BE2C (cell line): ENCODE measurements at regions not wholly inside any gene's neighbourhood (a gene's known extent, or its start where the extent isn't known, plus 50 kb on each side); places are given as distances from the start of the nearest gene placed in this dataset.

Source experiments
- DNase-seq: peaks from one replicate; pipeline ENCODE4 v3.0.0-alpha.2; 2020
- H3K27me3 ChIP-seq: fragments of 250-450 bp; sonication (Bioruptor Pico); 2 replicates; pipeline ENCODE4 v1.5.1; 2020; ENCODE audit warnings: mild to moderate bottlenecking
- H3K36me3 ChIP-seq: fragments of 250-450 bp; sonication (Bioruptor Pico); 2 replicates; pipeline ENCODE4 v1.5.1; 2020; ENCODE audit warnings: mild to moderate bottlenecking
- H3K4me1 ChIP-seq: fragments of 250-450 bp; sonication (Bioruptor Pico); 2 replicates; pipeline ENCODE4 v1.5.1; 2020
- H3K4me3 ChIP-seq: 2 replicates; pipeline ENCODE4 v1.5.1; 2011; ENCODE audit warnings: low read depth, low read length
- H3K9me3 ChIP-seq: fragments of 250-450 bp; sonication (Bioruptor Pico); 2 replicates; pipeline ENCODE4 v1.5.1; 2020
- TF ChIP-seq, protein P1 (sequence below): IDR thresholded peaks from 2 replicates; pipeline ENCODE4 v1.5.1; 2012; ENCODE audit warnings: mild to moderate bottlenecking, low read depth, low read length

DNA sequence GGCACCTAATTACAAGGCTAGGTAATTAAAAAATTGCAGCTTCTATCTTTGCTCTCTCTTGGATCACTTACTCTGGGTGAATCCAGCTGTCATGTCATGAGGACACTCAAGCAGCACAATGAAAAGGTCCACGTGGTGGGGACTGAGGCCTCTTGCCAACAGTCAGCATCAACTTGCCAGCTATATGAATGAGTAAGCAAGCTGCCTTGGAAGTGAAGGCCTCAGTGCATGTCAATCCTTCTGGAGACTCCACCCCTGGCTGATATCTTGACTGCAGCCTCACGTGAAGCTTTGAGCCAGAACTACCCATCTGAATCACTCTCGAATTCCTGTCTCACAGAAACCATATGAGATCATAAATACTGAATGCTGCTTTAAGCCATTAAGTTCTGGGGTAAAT, 140.5 kb downstream of the SNX18 start:
- Histone ChIP-seq H3K4me3 (no peak overlapping the region), H3K9me3 (no peaks in the 10 kb centered on the region), H3K4me1 (peaks cover 6% of the 10 kb centered on the region), H3K27me3 (no peaks in the 10 kb centered on the region), H3K36me3 (no peaks in the 10 kb centered on the region)
- TF ChIP-seq, protein P1, sequence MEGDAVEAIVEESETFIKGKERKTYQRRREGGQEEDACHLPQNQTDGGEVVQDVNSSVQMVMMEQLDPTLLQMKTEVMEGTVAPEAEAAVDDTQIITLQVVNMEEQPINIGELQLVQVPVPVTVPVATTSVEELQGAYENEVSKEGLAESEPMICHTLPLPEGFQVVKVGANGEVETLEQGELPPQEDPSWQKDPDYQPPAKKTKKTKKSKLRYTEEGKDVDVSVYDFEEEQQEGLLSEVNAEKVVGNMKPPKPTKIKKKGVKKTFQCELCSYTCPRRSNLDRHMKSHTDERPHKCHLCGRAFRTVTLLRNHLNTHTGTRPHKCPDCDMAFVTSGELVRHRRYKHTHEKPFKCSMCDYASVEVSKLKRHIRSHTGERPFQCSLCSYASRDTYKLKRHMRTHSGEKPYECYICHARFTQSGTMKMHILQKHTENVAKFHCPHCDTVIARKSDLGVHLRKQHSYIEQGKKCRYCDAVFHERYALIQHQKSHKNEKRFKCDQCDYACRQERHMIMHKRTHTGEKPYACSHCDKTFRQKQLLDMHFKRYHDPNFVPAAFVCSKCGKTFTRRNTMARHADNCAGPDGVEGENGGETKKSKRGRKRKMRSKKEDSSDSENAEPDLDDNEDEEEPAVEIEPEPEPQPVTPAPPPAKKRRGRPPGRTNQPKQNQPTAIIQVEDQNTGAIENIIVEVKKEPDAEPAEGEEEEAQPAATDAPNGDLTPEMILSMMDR = no peak
- DNase-seq = peak; percentile 28

DNA sequence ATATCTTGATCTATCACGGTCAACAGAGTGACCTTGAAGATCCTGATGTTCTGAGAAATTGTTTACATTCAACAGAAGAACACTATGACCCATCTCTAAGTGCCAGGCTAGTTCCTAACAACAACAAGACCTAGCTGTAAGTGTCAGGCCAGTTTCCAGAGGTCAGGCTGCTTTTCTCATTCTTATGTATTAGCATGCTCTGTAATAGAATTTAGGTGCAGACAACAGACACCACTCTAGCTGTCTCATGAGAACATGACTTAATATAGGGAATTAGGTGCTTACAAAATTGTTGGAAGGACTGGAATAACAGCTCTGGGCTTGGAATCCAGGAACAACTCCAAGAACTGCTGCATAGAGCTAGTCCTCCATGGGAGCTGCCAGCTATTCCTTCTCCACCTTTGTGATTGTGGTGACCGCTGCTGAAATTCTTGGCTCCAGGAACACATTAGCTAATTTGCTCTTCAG, 138.7 kb downstream of the SNX18 start:
- Histone ChIP-seq H3K27me3 (no peaks in the 10 kb centered on the region), H3K4me3 (no peak overlapping the region), H3K36me3 (no peaks in the 10 kb centered on the region), H3K9me3 (no peaks in the 10 kb centered on the region), H3K4me1 (peaks cover 15% of the 10 kb centered on the region)
- TF ChIP-seq, protein P1 = no peak
- DNase-seq = no peak

DNA sequence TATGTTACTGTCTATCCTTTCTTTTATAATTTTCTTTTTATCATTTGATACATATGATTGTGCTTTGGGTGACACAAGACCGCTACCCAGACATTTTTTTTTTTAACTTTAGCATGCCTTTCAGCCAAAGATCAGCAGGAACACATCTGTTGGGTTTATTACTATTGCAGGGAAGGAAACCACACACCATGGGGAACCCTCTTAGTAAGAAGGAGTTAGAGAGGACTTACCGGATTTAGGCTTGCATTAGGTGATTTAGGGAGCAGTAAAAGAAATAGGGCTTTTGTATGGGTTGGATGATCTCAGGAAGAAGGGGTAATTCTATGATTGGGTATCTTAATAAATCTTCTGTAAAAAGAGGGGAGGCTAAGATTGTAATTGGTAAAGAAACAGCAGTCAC, 138.2 kb downstream of the SNX18 start:
- H3K27me3 ChIP-seq = no peaks in the 10 kb centered on the region
- no peaks in the 10 kb centered on the region for H3K36me3 ChIP-seq
- H3K4me1 ChIP-seq = peaks cover 19% of the 10 kb centered on the region
- no peak overlapping the region for H3K4me3 ChIP-seq
- no peaks in the 10 kb centered on the region for H3K9me3 ChIP-seq
- TF ChIP-seq, protein P1 = no peak
- DNase-seq = no peak

DNA sequence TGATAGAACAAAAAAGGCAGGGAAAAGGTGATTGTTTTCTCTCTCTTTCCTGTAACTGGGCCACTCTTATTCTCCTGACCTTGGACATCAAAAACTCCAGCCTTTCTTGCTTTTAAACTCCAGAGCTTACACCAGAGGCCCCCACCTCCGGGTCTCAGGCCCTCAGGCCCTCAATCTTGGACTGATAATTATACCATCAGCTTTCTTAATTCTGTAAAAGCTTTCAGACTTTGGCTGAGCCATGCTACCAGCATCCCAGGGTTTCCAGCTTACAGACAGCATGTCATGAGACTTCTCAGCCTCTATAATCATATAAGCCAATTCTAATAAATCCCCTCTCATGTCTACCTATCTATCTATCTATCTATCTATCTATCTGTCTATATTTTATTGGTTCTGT, 137.7 kb downstream of the SNX18 start:
- no peak for DNase-seq
- TF ChIP-seq, protein P1 = no peak
- Histone ChIP-seq H3K4me3 (no peak overlapping the region), H3K9me3 (no peaks in the 10 kb centered on the region), H3K36me3 (no peaks in the 10 kb centered on the region), H3K4me1 (peaks cover 19% of the 10 kb centered on the region), H3K27me3 (no peaks in the 10 kb centered on the region)

DNA sequence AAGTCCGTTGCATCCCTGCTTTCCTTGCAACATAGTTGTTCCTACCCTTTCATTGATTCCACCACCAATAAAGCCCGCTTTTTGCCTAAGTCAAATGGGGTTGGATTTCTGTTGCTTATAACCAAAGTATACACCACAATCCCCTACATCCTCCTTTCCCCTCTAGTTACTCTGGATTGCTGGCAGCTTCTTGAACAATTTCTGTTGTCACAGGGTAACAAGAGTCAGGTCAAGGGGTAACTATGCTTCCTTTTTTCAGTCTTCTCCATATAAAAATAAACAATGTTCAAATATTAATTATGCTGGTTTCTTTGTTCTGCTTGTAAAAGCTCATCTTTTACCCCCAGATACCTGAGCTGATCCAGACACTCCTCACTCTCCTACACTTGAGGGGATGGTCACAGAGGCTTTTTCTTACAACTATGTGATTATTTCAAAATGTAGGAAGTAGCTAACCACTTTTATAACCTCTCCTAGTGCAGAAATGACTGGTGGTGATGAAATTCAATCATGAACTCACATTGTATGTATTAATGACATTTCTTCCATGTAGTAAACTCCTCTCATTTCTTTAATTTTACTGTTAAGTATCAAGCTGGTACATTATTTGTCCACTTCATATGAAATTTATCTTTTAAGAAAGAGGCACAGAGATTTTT, 136.5 kb downstream of the SNX18 start:
- H3K27me3 ChIP-seq = no peaks in the 10 kb centered on the region
- DNase-seq = no peak
- H3K36me3 ChIP-seq = no peaks in the 10 kb centered on the region
- H3K9me3 ChIP-seq = no peaks in the 10 kb centered on the region
- H3K4me1 ChIP-seq = peaks cover 19% of the 10 kb centered on the region
- H3K4me3 ChIP-seq = no peak overlapping the region
- TF ChIP-seq, protein P1 = no peak

DNA sequence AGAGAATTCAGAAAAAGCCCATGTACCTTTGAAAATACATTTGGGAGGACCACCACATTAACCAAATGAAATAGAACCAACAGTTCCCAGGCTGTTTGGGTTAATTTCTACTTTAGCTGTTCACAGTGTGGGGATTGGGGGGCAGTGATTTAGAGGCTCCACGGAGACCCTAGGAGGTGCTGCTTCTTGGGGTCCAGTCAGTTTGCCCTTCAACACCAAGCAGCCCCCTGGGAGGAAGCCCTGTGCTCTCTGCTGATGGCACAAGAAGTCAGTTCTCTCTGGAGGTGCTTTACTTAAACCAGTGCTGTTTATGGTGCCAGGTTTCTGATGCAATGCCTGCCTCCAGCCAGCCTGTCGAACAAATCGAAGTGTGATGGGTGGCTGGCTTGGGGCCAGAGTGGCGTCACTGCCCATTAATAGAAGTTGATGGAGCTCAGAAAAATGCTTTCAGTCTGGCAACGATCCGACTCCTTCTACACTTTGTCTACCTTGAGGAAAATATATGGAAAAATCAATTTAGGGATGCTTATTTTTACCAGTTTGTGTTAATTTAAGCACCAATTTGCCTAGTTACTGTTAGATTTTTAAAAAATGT, 134.0 kb downstream of the SNX18 start:
- H3K36me3 ChIP-seq = no peaks in the 10 kb centered on the region
- peaks cover 19% of the 10 kb centered on the region for H3K4me1 ChIP-seq
- TF ChIP-seq, protein P1 = no peak
- no peaks in the 10 kb centered on the region for H3K9me3 ChIP-seq
- no peak overlapping the region for H3K4me3 ChIP-seq
- H3K27me3 ChIP-seq = no peaks in the 10 kb centered on the region
- DNase-seq = peak; percentile 92
